OCI-LY3 (cell line): ENCODE measurements at regions not wholly inside any gene's neighbourhood (a gene's known extent, or its start where the extent isn't known, plus 50 kb on each side); places are given as distances from the start of the nearest gene placed in this dataset.

Experiments
- H2AFZ ChIP-seq: fragments of 200-600, 300-600 bp; shearing (Covaris generic); 2 replicates; pipeline ENCODE4 v1.6.0; 2014; ENCODE audit warnings: antibody characterized with exemption, low read depth, low read length
- H3K27ac ChIP-seq: fragments of 200-600, 300-600 bp; sonication (generic); 2 replicates; pipeline ENCODE4 v1.5.1; 2014; ENCODE audit warnings: mild to moderate bottlenecking, low read length, moderate library complexity, mixed read lengths
- H3K27me3 ChIP-seq: fragments of 200-600, 300-600 bp; sonication (generic); 2 replicates; pipeline ENCODE4 v1.6.1; 2014; ENCODE audit warnings: low read depth, low read length, mixed read lengths
- H3K36me3 ChIP-seq: fragments of 200-600, 300-600 bp; sonication (generic); replicated peaks from 2 replicates; pipeline ENCODE3; 2014; ENCODE audit warnings: low read depth, low read length, mixed read lengths
- H3K4me1 ChIP-seq: fragments of 300-600, 200-600 bp; sonication (generic); 2 replicates; pipeline ENCODE4 v1.6.1; 2014; ENCODE audit warnings: low read length, mixed read lengths
- H3K4me2 ChIP-seq: fragments of 200-600, 300-600 bp; sonication (generic); 2 replicates; pipeline ENCODE4 v1.6.1; 2014; ENCODE audit warnings: low read length, mixed read lengths
- H3K4me3 ChIP-seq: fragments of 300-600, 200-600 bp; sonication (generic); 2 replicates; pipeline ENCODE4 v1.5.1; 2014; ENCODE audit warnings: antibody characterized with exemption, mild to moderate bottlenecking, low read length, moderate library complexity
- H3K79me2 ChIP-seq: fragments of 300-600, 200-600 bp; shearing (Covaris generic); 2 replicates; pipeline ENCODE4 v1.6.1; 2014; ENCODE audit warnings: mild to moderate bottlenecking, low read length, mixed read lengths
- H3K9ac ChIP-seq: fragments of 300-600, 200-600 bp; shearing (Covaris generic); 2 replicates; pipeline ENCODE4 v1.6.0; 2014; ENCODE audit warnings: mild to moderate bottlenecking, low read length, moderate library complexity
- H3K9me3 ChIP-seq: fragments of 200-600, 300-600 bp; shearing (Covaris generic); 2 replicates; pipeline ENCODE4 v1.6.1; 2014; ENCODE audit warnings: low read length, mixed read lengths; ENCODE audit not compliant: insufficient read depth
- H4K20me1 ChIP-seq: fragments of 200-600, 300-600 bp; sonication (generic); 2 replicates; pipeline ENCODE4 v1.6.1; 2016; ENCODE audit warnings: low read length, mixed read lengths; ENCODE audit not compliant: insufficient read depth
- CTCF ChIP-seq: fragments of 200-600, 300-600 bp; sonication (generic); IDR thresholded peaks from 2 replicates; pipeline ENCODE4 v1.5.1; 2014; ENCODE audit warnings: antibody characterized with exemption, low read length, low read depth
- EZH2phosphoT487 ChIP-seq: fragments of 200-600 bp; shearing (Covaris generic); IDR thresholded peaks from 2 replicates; pipeline ENCODE4 v1.6.1; 2018; ENCODE audit warnings: antibody characterized with exemption, mixed run types, low read depth

DNA sequence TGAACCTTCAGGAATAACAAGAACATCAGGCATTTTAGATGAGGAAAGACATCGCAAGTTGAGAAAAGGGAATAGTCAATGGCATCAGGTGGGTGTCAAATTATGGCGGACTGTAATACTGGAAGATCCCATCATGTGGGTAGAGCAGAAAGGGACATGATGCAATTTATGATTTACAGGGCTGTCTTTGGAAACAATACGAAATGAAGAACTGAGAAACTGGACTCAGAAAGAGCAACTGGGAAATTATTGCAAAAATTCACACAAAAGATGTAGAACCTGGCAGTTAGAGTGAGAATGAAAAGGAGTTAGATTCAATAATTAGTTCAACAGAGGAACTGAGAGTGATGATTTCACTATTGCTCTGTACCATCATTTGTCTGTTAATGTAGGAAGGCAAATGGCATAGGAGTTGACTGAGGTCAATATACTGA, 1635.0 kb upstream of the ACVR2A start:
- Histone ChIP-seq H3K9me3 (no peaks in the 10 kb centered on the region), H4K20me1 (no peaks in the 10 kb centered on the region), H3K4me3 (no peak overlapping the region), H3K4me1 (peaks cover 9% of the 10 kb centered on the region), H3K27me3 (no peaks in the 10 kb centered on the region), H3K27ac (no peak overlapping the region), H3K4me2 (no peak overlapping the region), H3K79me2 (no peaks in the 10 kb centered on the region), H3K36me3 (no peaks in the 10 kb centered on the region), H2AFZ (no peak overlapping the region), H3K9ac (no peak overlapping the region)
- TF ChIP-seq EZH2phosphoT487 (no peak), CTCF (no peak)

GRCh38 chr2:146207901-146208300, 1636.9 kb upstream of the ACVR2A start:
- Histone ChIP-seq H3K36me3 (no peaks in the 10 kb centered on the region), H3K27ac (no peak overlapping the region), H3K4me3 (no peak overlapping the region), H2AFZ (no peak overlapping the region), H3K9ac (no peak overlapping the region), H3K9me3 (no peaks in the 10 kb centered on the region), H4K20me1 (no peaks in the 10 kb centered on the region), H3K27me3 (no peaks in the 10 kb centered on the region), H3K4me2 (no peak overlapping the region), H3K4me1 (peaks cover 9% of the 10 kb centered on the region), H3K79me2 (no peaks in the 10 kb centered on the region)
- TF ChIP-seq CTCF (no peak), EZH2phosphoT487 (no peak)

DNA sequence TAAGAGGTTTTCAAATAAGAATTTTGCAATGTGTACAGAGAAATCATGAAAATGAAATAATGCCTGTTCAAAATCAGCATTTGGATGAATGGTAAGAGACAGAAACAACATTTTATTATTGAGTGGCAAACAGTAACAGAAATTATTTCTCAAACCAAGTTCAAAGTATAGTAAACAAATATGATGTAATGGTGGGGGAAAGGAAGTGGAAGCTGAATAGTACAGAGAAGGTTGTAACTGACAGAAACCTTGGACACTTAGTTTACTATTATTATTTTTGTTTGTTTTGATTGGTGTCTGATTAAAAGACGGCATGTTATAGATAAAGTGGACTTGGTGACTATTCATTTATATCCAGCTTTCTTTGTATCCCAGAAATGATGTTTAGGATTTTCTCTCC, 1637.4 kb upstream of the ACVR2A start:
- Histone ChIP-seq H3K27ac (no peak overlapping the region), H3K36me3 (no peaks in the 10 kb centered on the region), H3K4me3 (no peak overlapping the region), H3K27me3 (no peaks in the 10 kb centered on the region), H3K4me2 (no peak overlapping the region), H2AFZ (no peak overlapping the region), H3K9ac (no peak overlapping the region), H3K79me2 (no peaks in the 10 kb centered on the region), H3K9me3 (no peaks in the 10 kb centered on the region), H4K20me1 (no peaks in the 10 kb centered on the region), H3K4me1 (peaks cover 9% of the 10 kb centered on the region)
- TF ChIP-seq EZH2phosphoT487 (no peak), CTCF (no peak)

GRCh38 chr2:146203064-146203624, 1641.7 kb upstream of the ACVR2A start:
- Histone ChIP-seq H3K79me2 (no peaks in the 10 kb centered on the region), H4K20me1 (no peaks in the 10 kb centered on the region), H3K4me3 (no peak overlapping the region), H3K27me3 (no peaks in the 10 kb centered on the region), H3K4me1 (no peaks in the 10 kb centered on the region), H3K27ac (no peak overlapping the region), H3K9ac (no peak overlapping the region), H3K4me2 (no peak overlapping the region), H3K36me3 (no peaks in the 10 kb centered on the region), H2AFZ (no peak overlapping the region), H3K9me3 (no peaks in the 10 kb centered on the region)
- TF ChIP-seq EZH2phosphoT487: no peak
- no peak for TF ChIP-seq CTCF
